ENCODE measurements at regions not wholly inside any gene's neighbourhood (a gene's known extent, or its start where the extent isn't known, plus 50 kb on each side); places are given as distances from the start of the nearest gene placed in this dataset.
"Not testable (repeated sequence)": the region's sequence is repeated elsewhere in the genome, so short reads cannot be mapped to it uniquely, and the experiment has no call there.

GRCh38 chr3:40695848-40696247 is 171.1 kb downstream of the ZNF621 start:
- Histone ChIP-seq H3K36me3 (no peaks in the 10 kb centered on the region), H3K27ac (no peak overlapping the region), H3K9me3 (no peaks in the 10 kb centered on the region), H3K4me1 (peaks cover 34% of the 10 kb centered on the region), H3K27me3 (ENCODE audit: low read depth) (no peaks in the 10 kb centered on the region), H3K4me3 (no peak overlapping the region)
- DNase-seq (no peak), ATAC-seq (no peak)
- intact Hi-C loops (cut with DNase I), result no loop called here
- TF ChIP-seq, protein P1, sequence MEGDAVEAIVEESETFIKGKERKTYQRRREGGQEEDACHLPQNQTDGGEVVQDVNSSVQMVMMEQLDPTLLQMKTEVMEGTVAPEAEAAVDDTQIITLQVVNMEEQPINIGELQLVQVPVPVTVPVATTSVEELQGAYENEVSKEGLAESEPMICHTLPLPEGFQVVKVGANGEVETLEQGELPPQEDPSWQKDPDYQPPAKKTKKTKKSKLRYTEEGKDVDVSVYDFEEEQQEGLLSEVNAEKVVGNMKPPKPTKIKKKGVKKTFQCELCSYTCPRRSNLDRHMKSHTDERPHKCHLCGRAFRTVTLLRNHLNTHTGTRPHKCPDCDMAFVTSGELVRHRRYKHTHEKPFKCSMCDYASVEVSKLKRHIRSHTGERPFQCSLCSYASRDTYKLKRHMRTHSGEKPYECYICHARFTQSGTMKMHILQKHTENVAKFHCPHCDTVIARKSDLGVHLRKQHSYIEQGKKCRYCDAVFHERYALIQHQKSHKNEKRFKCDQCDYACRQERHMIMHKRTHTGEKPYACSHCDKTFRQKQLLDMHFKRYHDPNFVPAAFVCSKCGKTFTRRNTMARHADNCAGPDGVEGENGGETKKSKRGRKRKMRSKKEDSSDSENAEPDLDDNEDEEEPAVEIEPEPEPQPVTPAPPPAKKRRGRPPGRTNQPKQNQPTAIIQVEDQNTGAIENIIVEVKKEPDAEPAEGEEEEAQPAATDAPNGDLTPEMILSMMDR (IDR thresholded peaks at IDR 0.05), result no peak

- H3K36me3 ChIP-seq; H3K27me3 ChIP-seq (ENCODE audit: low read depth); H3K9me3 ChIP-seq; H3K27ac ChIP-seq; DNase-seq; ATAC-seq; intact Hi-C loops (cut with DNase I); H3K4me3 ChIP-seq: not testable (repeated sequence)
- peaks cover 19% of the 10 kb centered on the region for H3K4me1 ChIP-seq
Measured at GRCh38 chr3:40698611-40699010, 173.9 kb downstream of the ZNF621 start.

- intact Hi-C loops (cut with DNase I), result no loop called here
- ATAC-seq (no peak), DNase-seq (no peak)
- Histone ChIP-seq H3K4me1 (no peaks in the 10 kb centered on the region), H3K36me3 (no peaks in the 10 kb centered on the region), H3K9me3 (no peaks in the 10 kb centered on the region), H3K4me3 (no peak overlapping the region), H3K27ac (no peak overlapping the region), H3K27me3 (ENCODE audit: low read depth) (no peaks in the 10 kb centered on the region)
- TF ChIP-seq, protein P1 (IDR thresholded peaks at IDR 0.05), result no peak
Measured at GRCh38 chr3:40701016-40701588, 176.3 kb downstream of the ZNF621 start.

GRCh38 chr3:40704224-40704623 is 179.5 kb downstream of the ZNF621 start:
- no peak for ATAC-seq
- Histone ChIP-seq H3K36me3 (no peaks in the 10 kb centered on the region), H3K4me3 (no peak overlapping the region), H3K27me3 (ENCODE audit: low read depth) (no peaks in the 10 kb centered on the region), H3K27ac (no peak overlapping the region), H3K9me3 (no peaks in the 10 kb centered on the region), H3K4me1 (no peaks in the 10 kb centered on the region)
- TF ChIP-seq, protein P1 (IDR thresholded peaks at IDR 0.05), result no peak
- intact Hi-C loops (cut with DNase I), result no loop called here
- no peak for DNase-seq

DNA sequence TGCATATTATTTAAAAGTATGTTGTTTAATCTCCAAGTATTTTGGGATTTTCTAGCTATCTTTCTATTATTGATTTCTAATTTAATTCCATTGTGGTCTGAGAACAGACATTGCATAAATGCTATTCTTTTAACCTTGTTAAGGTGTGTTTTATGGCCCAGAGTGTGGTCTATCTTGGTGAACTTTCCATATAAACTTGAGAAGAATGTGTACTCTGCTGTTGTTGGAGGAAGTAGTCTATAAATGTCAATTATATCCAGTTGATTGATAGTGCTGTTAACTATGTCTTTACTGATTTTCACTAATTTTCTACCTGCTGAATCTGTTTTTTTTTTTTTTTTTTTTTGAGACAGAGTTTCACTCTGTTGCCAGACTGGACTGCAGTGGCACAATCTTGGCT is 180.9 kb downstream of the ZNF621 start:
- H3K27me3 ChIP-seq (ENCODE audit: low read depth), result no peaks in the 10 kb centered on the region
- DNase-seq (no peak), ATAC-seq (no peak)
- H3K9me3 ChIP-seq, result no peaks in the 10 kb centered on the region
- no peaks in the 10 kb centered on the region for H3K4me1 ChIP-seq
- no peaks in the 10 kb centered on the region for H3K36me3 ChIP-seq
- TF ChIP-seq, protein P1 (IDR thresholded peaks at IDR 0.05), result no peak
- H3K27ac ChIP-seq, result no peak overlapping the region
- intact Hi-C loops (cut with DNase I), result no loop called here
- H3K4me3 ChIP-seq, result no peak overlapping the region

- ATAC-seq, result peak; percentile 57 to 83
- intact Hi-C loops (cut with DNase I), result no loop called here
- peaks cover 10% of the 10 kb centered on the region for H3K4me1 ChIP-seq
- H3K27me3 ChIP-seq (ENCODE audit: low read depth), result no peaks in the 10 kb centered on the region
- H3K36me3 ChIP-seq, result no peaks in the 10 kb centered on the region
- TF ChIP-seq, protein P1 (IDR thresholded peaks at IDR 0.05), result no peak
- no peak for DNase-seq
- no peak overlapping the region for H3K27ac ChIP-seq
- H3K9me3 ChIP-seq, result no peaks in the 10 kb centered on the region
- H3K4me3 ChIP-seq, result no peak overlapping the region
Measured at GRCh38 chr3:40713306-40713705, 188.5 kb downstream of the ZNF621 start.
